A549 (cell line): ENCODE measurements at regions not wholly inside any gene's neighbourhood (a gene's known extent, or its start where the extent isn't known, plus 50 kb on each side); places are given as distances from the start of the nearest gene placed in this dataset.

Experiments used
- BHLHE40 ChIP-seq: IDR thresholded peaks from 2 replicates; pipeline ENCODE4 v1.6.1; 2012; ENCODE audit warnings: low read depth, low read length, inconsistent platforms
- ZC3H11A ChIP-seq: fragments of 450-650 bp; IDR thresholded peaks from 2 replicates; pipeline ENCODE4 v1.6.1; 2014; ENCODE audit warnings: antibody characterized with exemption, mild to moderate bottlenecking
- TF ChIP-seq, protein P1 (sequence below): fragments of >200 bp; sonication (Bioruptor Twin); formaldehyde crosslinking; IDR thresholded peaks from 3 replicates; pipeline ENCODE4 v1.5.1; 2016

GRCh38 chr13:76619631-76620030, 266.6 kb downstream of the KCTD12 start:
- TF ChIP-seq, protein P1, sequence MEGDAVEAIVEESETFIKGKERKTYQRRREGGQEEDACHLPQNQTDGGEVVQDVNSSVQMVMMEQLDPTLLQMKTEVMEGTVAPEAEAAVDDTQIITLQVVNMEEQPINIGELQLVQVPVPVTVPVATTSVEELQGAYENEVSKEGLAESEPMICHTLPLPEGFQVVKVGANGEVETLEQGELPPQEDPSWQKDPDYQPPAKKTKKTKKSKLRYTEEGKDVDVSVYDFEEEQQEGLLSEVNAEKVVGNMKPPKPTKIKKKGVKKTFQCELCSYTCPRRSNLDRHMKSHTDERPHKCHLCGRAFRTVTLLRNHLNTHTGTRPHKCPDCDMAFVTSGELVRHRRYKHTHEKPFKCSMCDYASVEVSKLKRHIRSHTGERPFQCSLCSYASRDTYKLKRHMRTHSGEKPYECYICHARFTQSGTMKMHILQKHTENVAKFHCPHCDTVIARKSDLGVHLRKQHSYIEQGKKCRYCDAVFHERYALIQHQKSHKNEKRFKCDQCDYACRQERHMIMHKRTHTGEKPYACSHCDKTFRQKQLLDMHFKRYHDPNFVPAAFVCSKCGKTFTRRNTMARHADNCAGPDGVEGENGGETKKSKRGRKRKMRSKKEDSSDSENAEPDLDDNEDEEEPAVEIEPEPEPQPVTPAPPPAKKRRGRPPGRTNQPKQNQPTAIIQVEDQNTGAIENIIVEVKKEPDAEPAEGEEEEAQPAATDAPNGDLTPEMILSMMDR: no peak
- TF ChIP-seq ZC3H11A (no peak), BHLHE40 (no peak)
